HG02970 (cell line): ENCODE measurements at regions not wholly inside any gene's neighbourhood (a gene's known extent, or its start where the extent isn't known, plus 50 kb on each side); places are given as distances from the start of the nearest gene placed in this dataset.
"Not testable (repeated sequence)": the region's sequence is repeated elsewhere in the genome, so short reads cannot be mapped to it uniquely, and the experiment has no call there.

Source experiments
- ATAC-seq: cut with Tn5 transposase; IDR thresholded peaks from one replicate; pipeline ENCODE4 v1.9.1; 2021; ENCODE audit warnings: mild to moderate bottlenecking, moderate library complexity, moderate number of reproducible peaks; ENCODE audit not compliant: unreplicated experiment, low FRiP score

DNA sequence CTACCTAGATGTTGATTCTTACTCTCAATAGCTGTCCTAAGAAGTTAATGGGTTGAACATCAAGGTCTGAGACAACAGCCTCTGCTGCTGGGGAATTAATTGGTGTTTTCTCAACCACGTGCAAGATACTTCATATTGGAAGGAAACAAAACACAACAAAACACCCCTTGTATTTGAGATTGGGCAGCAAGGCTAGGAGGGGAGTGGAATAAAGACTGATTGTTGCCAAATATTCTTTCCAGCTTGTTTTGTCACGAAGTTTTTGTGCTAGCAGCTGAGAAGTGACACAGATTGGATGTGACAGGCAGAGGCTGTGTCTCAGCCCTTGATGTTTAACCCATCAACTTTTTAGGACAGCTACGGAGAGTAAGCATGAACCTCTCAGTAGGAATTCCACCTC, 808.4 kb downstream of the IGSF11 start:
- no peak for ATAC-seq

DNA sequence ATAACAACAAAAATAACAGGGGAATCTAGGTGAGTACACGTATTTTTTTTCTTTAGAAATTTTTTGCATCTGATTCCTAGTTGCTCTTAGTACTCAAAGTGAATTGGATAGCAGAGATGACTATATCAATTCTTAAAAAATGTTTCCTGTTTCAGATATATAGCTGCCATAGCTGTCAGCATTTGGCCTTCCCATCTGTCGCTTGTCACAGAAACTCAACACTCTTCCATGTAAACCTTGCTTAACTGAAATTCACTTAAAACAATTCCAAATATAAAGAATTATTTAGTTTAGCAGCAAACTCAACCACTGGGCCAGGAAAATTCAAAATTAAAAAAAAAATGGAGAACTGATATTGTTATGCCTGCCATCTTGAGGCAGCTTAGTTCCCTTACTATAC, 807.5 kb downstream of the IGSF11 start:
- ATAC-seq: no peak

DNA sequence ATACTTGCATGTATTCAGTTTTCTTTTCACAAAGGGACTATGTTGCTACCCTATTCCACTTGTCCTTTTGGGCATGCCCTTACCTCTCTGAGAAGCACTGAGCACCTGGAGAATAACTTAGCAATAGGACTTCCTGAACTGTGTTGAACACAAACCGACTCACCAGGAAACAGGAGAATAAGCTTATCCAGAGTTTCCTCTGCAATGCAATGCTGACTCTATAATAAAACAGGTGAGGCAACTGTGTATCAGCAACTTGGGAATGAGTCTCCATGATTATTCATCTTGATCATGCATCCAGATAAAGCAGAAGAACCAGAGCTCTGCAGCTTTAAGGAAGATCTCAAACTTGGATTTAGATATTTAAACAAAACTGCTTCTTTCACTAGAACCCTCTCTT, 806.5 kb downstream of the IGSF11 start:
- no peak for ATAC-seq

DNA sequence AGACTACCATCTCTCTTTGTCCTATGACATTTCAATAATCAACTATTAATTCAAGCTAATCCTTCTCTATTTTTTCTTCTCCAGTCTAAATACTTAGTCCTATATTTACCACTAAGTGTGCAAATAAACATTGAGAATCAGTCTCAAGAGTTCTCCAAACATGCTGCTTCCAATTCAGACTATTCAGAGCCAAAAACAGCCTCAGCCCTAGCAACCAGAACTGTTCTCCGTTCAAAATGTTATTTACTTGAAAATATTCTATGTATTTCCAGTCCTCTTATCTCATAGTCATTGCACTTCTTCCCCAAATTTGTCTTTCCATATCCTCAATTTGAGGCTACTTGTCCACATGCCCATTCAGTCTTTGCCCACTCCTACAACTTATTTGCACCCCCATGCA, 805.5 kb downstream of the IGSF11 start:
- ATAC-seq: no peak

DNA sequence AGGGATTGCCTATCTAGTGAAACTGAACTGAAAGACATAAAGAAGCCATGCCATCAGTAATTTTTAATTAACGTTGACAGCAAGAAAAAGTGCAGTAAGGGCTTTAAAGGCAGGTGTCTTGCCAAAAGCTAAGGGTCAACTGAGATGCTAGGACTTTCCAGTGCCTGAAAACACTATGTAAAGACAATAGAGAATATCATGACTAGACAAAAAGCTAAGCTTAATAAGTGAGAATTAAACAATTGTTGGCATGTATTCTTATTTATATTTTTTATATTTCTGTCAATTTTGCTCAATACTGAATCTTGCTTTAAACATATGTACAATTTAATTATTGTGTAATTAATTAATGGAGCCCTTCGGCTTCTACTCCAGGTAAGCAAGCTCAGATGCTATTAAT, 803.1 kb downstream of the IGSF11 start:
- ATAC-seq: no peak

DNA sequence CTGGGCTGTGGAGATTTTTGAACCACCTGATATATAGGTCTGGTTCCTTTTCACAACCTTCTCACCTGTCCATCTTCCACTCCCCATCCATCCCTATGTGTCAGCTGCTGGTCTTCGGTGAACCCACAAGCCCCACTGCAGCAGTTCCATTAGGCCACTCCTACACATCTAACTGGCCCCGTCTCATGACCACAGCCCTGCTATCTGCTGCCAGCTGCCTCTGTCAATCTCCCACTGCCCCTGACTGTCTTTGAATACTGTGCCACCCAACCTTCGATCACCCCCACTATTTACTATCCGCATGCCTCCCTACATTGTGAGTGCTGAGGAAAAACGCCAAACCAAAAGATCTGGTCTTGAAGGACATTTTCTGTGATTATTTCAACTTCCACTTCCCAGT, 795.4 kb downstream of the IGSF11 start:
- ATAC-seq: no peak

DNA sequence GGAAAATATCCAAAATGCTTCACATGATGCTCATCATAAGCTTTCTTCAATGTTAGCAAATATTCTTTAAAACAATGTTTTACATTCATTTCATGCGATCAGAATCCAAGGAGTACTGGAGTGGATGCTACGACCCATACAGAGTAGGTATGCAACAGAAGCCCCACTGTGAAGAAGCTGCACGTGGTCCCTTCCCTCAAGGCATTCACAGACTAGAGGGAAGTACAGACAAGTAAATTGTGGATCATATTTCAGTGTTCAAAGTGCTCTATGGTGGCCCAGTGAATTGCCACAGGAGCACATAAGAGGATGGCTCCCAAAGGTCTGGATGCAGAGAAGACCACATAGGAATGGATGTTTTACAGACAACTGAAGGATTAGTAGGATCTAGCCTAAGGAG, 789.9 kb downstream of the IGSF11 start:
- no peak for ATAC-seq

DNA sequence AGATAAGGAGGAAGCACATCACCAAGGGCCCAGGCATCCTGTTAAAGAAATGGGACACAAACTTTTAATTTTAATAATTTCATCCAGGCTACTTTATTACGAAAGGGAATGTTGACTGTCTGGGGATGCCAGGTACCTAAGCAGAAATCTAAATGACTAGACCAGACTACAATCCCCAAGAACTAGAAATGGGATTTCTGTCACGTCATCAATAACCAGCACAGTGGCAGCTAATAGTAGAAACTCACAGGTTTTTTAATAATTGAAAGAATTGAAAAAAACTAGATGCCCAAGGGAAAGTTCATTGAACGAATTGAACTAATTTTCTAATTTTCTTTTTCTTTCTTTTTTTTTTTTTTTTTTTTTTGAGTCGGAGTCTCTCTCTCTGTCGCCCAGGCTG, 789.3 kb downstream of the IGSF11 start:
- ATAC-seq: no peak

DNA sequence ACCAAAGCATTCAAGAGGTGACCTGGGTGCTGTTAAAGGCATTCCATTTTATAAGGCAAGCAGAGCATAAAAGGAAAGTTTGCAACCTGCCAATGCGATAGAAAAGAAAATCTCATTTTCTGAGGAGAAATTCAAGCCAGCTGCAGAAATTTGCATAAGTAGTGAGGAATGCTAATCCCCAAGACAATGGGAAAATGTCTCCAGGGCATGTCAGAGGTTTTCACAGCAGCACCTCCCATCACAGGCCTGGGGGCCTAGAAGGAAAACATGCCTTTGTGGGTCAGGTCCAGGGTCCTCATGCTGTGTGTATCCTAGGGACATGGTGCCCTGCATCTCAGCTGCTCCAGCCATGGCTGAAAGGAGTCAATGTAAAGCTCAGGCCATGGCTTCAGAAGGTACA, 775.8 kb downstream of the IGSF11 start:
- ATAC-seq: not testable (repeated sequence)

DNA sequence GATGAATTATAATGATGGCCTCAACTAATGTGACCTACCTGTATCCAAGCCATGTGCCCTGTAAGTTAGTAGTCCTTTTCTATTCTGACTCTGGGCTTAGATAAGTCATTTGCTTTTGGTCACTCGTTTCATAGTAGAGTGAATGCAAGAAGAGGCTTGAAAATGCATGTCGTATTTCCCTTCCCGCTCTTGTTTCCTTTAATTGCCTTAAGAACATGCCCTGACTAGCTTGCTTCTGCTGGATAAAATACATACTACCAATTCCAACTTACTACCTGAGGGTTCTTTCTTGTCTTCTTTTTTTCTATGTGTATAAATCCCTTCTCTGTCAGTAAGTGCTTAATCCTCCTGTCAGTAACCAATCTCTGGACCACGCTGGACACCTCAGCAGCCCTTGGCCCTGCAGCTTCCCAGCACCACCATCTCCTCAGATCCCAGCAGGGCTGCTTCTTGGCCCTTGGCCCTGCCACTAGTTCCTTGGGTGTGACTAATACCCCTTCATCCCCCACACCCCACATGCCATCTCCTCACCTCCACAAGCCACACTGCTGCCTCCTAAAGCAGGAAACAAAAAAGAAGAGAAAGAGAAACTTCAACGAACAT, 771.7 kb downstream of the IGSF11 start:
- no peak for ATAC-seq

DNA sequence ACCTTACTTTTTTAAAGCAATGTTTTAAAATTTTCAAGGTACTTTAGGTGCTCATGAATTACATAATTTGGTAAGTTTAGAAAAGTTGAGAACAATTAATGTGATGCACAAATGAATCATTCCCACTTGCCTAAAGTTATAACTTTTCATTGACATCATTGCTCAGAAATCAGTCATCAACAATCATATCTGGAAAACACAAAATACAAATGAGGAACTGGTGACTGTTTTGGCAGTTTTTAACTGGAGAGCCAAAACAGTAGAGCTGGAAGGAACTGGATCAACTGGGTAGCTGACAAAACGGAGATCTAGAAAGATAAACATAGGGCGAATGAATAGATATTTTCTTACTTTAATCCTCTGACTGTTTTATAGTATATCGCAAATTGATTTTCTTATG, 767.1 kb downstream of the IGSF11 start:
- no peak for ATAC-seq

DNA sequence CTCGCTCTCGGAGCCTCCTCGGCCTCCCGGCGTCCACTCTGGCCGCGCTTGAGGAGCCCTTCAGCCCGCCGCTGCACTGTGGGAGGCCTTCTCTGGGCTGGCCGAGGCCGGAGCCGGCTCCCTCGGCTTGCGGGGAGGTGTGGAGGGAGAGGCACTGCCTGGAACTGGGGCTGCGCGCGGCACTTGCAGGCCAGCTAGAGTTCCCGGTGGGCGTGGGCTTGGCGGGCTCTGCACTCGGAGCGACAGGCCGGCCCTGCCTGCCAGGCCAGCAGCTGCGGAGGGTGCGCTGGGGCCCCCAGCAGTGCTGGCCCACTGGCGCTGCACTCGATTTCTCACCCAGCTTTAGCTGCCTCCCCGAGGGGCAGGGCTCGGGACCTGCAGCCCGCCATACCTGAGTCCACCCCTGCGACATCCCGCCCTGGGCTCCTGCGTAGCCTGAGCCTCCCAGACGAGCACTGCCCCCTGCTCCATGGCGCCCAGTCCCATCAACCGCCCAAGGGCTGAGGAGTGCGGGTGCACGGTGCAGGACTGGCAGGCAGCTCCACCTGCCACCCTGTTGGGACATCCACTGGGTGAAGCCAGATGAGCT, 765.0 kb downstream of the IGSF11 start:
- ATAC-seq: no peak

DNA sequence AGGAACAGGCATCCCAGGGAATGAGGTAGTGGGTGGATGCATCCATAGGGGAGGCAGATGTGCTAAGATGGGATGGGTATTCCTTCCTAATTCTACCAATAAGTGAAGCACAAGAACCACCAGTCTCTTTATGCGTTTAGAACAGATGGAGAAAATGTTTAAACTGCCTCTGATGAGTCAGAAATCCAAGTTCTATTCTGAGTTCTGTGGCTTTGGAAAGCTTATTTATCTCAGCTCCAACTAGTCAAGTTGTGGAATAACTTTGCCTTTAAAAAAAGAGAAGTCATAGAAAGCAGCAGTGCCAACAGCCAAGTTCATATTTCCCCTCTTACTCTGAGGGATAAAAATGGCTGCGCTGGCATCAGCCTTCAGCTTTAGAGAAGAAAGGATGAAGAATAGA, 761.7 kb downstream of the IGSF11 start:
- ATAC-seq: no peak

DNA sequence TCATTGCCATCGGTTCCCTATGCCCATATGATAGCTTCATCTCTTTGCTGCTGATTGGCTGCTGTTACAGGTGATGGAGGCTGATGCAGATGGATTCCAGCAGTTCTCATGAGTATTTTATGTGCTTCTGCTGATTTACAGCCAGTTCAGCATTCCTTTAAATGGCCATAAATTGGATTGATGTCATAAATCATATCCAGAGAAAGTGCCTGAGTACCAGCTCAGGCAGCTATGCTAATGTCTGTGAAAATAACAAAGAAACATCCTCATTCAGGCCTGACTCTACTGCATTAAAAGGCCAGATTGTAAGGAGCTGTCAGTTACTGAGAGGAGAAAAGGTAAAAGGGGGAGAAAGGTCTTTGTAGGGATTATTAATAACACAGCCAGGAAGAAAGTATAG, 756.8 kb downstream of the IGSF11 start:
- no peak for ATAC-seq

DNA sequence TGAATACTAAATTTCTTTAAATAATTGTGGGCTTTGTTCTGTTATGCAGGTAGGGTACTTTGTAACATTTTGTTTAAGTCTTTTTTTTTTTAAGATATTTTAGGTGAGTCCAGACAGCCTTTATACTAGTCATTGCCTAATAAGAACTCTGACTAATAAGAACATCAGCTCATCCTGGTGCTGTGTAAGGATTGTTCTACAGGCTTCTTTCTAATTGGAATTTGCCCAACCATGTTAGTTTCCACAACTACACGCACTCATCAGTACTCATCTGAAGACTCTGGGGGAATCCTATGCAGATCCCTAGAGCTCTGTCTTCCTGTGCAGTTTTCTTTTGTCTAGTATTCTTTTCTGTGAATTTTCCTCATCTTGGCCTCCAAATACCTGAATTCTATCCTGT, 741.8 kb downstream of the IGSF11 start:
- no peak for ATAC-seq

DNA sequence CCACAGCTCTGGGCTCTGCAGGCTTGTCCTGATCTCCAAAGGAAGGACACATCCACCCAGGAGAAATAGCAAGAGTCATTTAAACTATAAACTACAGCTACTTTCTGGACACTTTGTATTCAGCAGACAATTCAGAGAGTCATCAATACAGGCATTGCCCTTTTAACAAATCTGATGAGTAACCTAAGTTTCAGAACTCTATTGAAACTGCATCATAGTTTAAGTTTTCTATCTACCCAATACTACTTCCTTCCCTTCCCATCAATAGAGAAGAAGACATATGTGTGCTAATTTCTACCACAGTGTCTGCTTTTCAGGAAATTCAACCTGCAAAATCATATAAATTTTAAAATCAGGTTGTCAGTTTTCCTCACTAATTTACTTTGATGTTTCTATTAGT, 736.5 kb downstream of the IGSF11 start:
- no peak for ATAC-seq

DNA sequence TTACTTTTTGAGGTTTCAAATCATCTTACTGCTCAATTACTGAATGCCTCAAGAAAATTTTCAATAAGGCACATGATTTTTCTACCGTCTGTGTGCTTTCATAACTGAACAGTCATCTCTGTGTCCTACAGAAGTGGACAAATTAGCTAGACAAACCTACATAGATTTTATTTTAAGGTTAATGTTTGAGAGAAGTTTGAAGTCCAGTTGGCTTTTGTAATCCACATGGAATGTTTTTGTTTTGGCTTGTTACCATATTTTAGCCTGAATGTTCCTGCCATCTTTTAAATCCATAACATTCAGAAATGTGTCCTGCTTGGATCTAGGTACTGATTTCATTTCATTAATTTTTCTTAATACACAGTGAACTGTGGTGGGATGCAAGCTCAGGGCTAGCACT, 730.1 kb downstream of the IGSF11 start:
- no peak for ATAC-seq

DNA sequence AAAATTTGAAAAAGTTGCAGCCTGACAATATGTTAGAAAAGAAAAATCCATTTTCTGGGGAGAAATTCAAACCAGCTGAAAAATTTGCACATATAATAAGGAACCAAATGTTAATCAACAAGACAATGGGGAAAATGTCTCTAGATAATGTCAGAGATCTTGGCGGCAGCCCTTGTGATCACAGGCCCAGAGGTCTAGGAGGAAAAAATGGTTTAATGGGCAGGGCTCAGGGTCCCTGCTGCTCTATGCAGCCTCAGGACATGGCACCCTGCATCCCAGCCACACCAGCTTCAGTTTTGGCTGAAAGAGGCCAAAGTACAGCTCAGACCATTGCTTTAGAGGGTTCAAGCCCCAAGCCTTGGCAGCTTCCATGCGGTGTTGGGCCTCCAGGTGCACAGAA, 701.9 kb downstream of the IGSF11 start:
- no peak for ATAC-seq

DNA sequence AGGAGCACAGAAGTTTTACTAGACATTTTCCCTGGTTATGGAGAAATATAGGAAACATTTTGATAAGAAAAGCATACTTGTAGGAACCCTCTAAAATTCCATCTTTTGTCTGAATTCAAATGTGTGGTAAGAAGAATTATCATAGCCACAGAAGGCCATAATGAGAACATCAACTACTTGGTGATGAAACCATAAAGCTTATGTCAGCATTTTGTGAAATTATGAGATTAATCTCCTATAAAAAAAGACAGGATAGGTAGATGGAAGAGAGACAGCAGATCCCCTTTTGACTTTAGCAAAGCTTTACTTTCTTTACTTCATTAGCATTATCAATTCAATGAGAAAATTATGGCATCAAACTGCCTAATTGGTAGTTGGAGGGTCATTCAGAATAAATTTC, 697.0 kb downstream of the IGSF11 start:
- no peak for ATAC-seq

DNA sequence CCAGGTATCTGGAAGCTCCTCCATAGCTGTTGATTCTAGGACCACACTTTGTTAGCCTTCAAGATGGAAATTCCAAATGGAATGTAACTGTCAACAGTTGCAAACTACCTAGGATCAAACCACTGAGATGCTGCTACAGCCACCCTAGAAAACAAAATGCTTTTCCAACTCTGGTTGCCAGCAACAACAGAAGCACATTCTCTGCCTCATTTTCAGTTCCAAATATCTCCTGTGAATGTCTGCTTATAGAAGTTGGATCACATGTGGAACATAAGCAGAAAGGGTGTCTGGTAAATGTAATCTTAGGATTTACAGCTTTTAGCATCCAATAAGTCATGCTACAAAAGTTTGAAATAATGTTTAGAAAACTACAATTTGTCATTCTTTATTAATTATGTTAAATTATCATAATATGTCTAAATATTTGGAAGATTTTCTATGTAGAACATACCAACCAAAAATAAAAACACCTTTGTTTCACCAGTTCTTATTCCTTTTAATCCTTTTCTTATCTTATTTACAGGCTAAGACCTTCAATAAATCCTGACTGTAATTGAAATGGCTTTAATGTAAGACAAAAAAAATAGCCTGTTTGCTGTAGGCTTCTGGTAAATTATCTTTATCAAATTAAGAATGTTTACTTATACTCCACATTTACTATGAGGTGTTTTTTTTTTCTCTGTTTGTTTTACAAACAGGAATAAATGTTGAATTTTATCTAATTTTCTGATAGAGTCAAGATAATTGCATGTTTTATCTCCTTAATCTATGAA, 687.1 kb downstream of the IGSF11 start:
- no peak for ATAC-seq

DNA sequence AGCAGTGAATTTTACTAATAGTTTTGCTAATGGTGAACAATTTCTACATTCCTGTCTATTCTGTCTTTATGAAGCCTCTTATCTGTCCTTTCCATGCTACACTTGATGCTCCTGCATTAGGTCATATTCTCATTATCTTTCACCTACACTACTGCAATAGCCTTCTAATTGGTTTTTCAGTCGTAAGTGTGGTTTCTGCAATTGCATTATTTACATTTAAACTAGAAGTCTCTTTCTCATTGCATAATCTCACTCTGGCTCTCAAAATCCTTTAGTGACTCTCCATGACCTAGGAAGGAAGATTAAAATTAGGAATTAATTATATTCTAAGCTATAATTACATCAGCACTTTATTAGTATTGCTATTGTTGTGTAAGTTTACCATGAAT, 686.5 kb downstream of the IGSF11 start:
- ATAC-seq: no peak

DNA sequence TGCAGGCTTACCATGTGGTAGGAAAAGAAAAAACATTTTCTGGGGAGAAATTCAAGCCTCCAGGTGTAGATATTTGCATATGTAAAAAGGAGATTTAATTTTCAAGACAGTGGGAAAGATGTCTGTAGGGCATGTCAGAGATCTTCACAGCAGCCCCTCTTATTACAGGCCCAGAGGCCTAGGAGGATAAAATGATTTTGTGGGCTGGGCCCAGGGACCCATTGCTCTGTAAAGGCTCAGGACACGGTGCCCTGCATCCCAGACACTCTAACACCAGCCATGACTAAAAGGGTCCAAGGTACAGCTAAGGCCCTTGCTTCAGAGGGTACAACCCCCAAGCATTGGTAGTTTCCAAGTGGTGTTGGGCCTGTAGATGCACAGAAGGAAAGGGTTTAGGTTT, 680.1 kb downstream of the IGSF11 start:
- no peak for ATAC-seq
